Stomach (tissue), 4 donors: ENCODE measurements at regions not wholly inside any gene's neighbourhood (a gene's known extent, or its start where the extent isn't known, plus 50 kb on each side); places are given as distances from the start of the nearest gene placed in this dataset.

Experiments
- EP300 ChIP-seq: sonication (generic); formaldehyde crosslinking; IDR thresholded peaks from one replicate; pipeline ENCODE4 v1.6.1; 2017; ENCODE audit warnings: antibody characterized with exemption
- POLR2A ChIP-seq, 4 donors: fragments of 450-650 bp; IDR thresholded peaks; one replicate each; pipeline ENCODE4 v1.6.1; 2016; ENCODE audit warnings: antibody characterized with exemption in 4 of 4, control low read depth in 2 of 4, mild to moderate bottlenecking in 1 of 4, moderate library complexity in 1 of 4
- POLR2AphosphoS5 ChIP-seq, 3 donors: sonication (generic); formaldehyde crosslinking; IDR thresholded peaks; one replicate each; pipeline ENCODE4 v1.6.1; 2016; ENCODE audit warnings: antibody characterized with exemption in 3 of 3
- TF ChIP-seq, protein P1 (sequence below), 7 experiments: fragments of 450-650 bp in 4 of 7; fragments of 200-600 bp in 3 of 7; sonication (generic) in 3 of 7; IDR thresholded peaks; one replicate each; pipeline ENCODE4 v1.5.1; 2016 to 2019; ENCODE audit warnings: antibody characterized with exemption in 7 of 7, control low read depth in 2 of 7, mild to moderate bottlenecking in 1 of 7

DNA sequence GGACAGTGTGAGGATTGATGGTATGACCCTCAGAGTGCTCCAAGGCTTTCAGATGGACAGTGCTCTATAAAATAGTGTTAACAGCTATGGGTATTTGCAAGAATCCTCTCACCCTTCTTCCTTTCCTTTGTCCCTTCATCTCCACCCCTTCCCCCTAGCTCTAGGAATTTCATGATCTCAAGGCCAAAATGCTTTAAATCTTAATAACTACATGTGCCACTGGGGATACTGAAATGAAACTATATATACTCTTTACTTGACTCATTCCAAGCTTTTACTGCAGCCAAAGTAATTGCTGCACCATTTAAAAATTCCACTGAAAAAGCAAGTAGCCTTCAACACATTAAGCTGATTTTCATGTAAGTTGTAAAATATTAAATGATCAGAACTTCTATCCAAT lies 361.6 kb upstream of the SLC30A5 start:
- TF ChIP-seq, protein P1, sequence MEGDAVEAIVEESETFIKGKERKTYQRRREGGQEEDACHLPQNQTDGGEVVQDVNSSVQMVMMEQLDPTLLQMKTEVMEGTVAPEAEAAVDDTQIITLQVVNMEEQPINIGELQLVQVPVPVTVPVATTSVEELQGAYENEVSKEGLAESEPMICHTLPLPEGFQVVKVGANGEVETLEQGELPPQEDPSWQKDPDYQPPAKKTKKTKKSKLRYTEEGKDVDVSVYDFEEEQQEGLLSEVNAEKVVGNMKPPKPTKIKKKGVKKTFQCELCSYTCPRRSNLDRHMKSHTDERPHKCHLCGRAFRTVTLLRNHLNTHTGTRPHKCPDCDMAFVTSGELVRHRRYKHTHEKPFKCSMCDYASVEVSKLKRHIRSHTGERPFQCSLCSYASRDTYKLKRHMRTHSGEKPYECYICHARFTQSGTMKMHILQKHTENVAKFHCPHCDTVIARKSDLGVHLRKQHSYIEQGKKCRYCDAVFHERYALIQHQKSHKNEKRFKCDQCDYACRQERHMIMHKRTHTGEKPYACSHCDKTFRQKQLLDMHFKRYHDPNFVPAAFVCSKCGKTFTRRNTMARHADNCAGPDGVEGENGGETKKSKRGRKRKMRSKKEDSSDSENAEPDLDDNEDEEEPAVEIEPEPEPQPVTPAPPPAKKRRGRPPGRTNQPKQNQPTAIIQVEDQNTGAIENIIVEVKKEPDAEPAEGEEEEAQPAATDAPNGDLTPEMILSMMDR (IDR thresholded peaks at IDR 0.05): no peak
- TF ChIP-seq POLR2A (IDR thresholded peaks at IDR 0.05) (no peak), EP300 (no peak), POLR2AphosphoS5 (IDR thresholded peaks at IDR 0.05) (no peak)
